GM23248 (cell line): ENCODE measurements at regions not wholly inside any gene's neighbourhood (a gene's known extent, or its start where the extent isn't known, plus 50 kb on each side); places are given as distances from the start of the nearest gene placed in this dataset.
A peak's percentile ranks its signal among the peaks of the same experiment; 100 is the strongest.
"Not testable (repeated sequence)": the region's sequence is repeated elsewhere in the genome, so short reads cannot be mapped to it uniquely, and the experiment has no call there.

Experiments used
- DNase-seq: peaks from one replicate; pipeline ENCODE4 v3.0.0-alpha.2; 2015
- H2AFZ ChIP-seq: fragments of 200-600 bp; sonication (generic); 2 replicates; pipeline ENCODE4 v1.6.1; 2016; ENCODE audit warnings: antibody characterized with exemption
- H3F3A ChIP-seq: fragments of 200-600 bp; sonication (generic); 2 replicates; pipeline ENCODE4 v1.6.1; 2016; ENCODE audit warnings: mild to moderate bottlenecking, antibody characterized with exemption, mixed run types; ENCODE audit not compliant: insufficient read depth
- H3K27ac ChIP-seq: fragments of 200-600 bp; sonication (generic); 2 replicates; pipeline ENCODE4 v1.5.1; 2016; ENCODE audit warnings: mild to moderate bottlenecking
- H3K27me3 ChIP-seq: fragments of 200-600 bp; sonication (generic); replicated peaks from 2 replicates; pipeline ENCODE4 v1.6.1; 2016; ENCODE audit warnings: mild to moderate bottlenecking; ENCODE audit not compliant: insufficient read depth
- H3K36me3 ChIP-seq: fragments of 200-600 bp; sonication (generic); 2 replicates; pipeline ENCODE4 v1.6.1; 2016; ENCODE audit warnings: low read depth, mild to moderate bottlenecking
- H3K4me1 ChIP-seq: fragments of 200-600 bp; sonication (generic); 2 replicates; pipeline ENCODE4 v1.6.1; 2016; ENCODE audit warnings: mild to moderate bottlenecking; ENCODE audit not compliant: insufficient read depth
- H3K4me2 ChIP-seq: fragments of 200-600 bp; sonication (generic); one replicate; pipeline ENCODE4 v1.6.1; 2016; ENCODE audit warnings: mild to moderate bottlenecking; ENCODE audit not compliant: unreplicated experiment
- H3K4me3 ChIP-seq: fragments of 200-600 bp; sonication (generic); 2 replicates; pipeline ENCODE4 v1.5.1; 2016; ENCODE audit warnings: mild to moderate bottlenecking
- H3K79me2 ChIP-seq: fragments of 200-600 bp; sonication (generic); 2 replicates; pipeline ENCODE4 v1.6.1; 2016; ENCODE audit warnings: mild to moderate bottlenecking; ENCODE audit not compliant: insufficient read depth
- H3K9ac ChIP-seq: fragments of 200-600 bp; sonication (generic); 2 replicates; pipeline ENCODE4 v1.6.1; 2016; ENCODE audit warnings: mild to moderate bottlenecking
- H3K9me2 ChIP-seq: fragments of 200-600 bp; sonication (generic); 2 replicates; pipeline ENCODE4 v1.6.1; 2016; ENCODE audit warnings: mixed run types, mild to moderate bottlenecking, moderate library complexity; ENCODE audit not compliant: insufficient read depth
- H3K9me3 ChIP-seq: fragments of 200-600 bp; sonication (generic); one replicate; pipeline ENCODE4 v1.6.1; 2017; ENCODE audit warnings: low read depth
- H4K20me1 ChIP-seq: fragments of 200-600 bp; sonication (generic); 2 replicates; pipeline ENCODE4 v1.6.0; 2016; ENCODE audit not compliant: insufficient read depth
- EZH2 ChIP-seq: fragments of 200-600 bp; sonication (generic); IDR thresholded peaks from 2 replicates; pipeline ENCODE4 v1.6.1; 2018; ENCODE audit warnings: antibody characterized with exemption, mild to moderate bottlenecking; ENCODE audit not compliant: insufficient read depth, poor library complexity, severe bottlenecking
- EZH2phosphoT487 ChIP-seq: fragments of 200-600 bp; sonication (generic); IDR thresholded peaks from 2 replicates; pipeline ENCODE4 v1.6.1; 2018; ENCODE audit warnings: antibody characterized with exemption, moderate library complexity, mild to moderate bottlenecking, low read depth; ENCODE audit not compliant: insufficient read depth
- WGBS, 2 experiments: methylation state at CpG; one replicate each; pipeline ENCODE4 v1.1.6; 2015 to 2017; ENCODE audit warnings: low lambda C conversion rate in 2 of 2, low coverage in 1 of 2; ENCODE audit errors: missing lambda C conversion rate in 2 of 2; 5-methylcytosine and 5-hydroxymethylcytosine counted together
- in situ Hi-C: fragments of 300-500 bp; cut with MboI; formaldehyde crosslinking; loops from 2 replicates; pipeline ENCODE4 v1.15.0; 2020

GRCh38 chr1:214753236-214753852 is 150.3 kb downstream of the CENPF start:
- Histone ChIP-seq H3K27me3 (no peaks in the 10 kb centered on the region), H3K36me3 (no peaks in the 10 kb centered on the region), H3F3A (no peaks in the 10 kb centered on the region), H3K9me2 (no peaks in the 10 kb centered on the region), H2AFZ (no peak overlapping the region), H3K4me1 (no peaks in the 10 kb centered on the region), H3K27ac (no peak overlapping the region), H3K9me3 (no peaks in the 10 kb centered on the region), H3K9ac (no peak overlapping the region), H3K4me2 (no peak overlapping the region), H4K20me1 (no peaks in the 10 kb centered on the region), H3K4me3 (no peak overlapping the region), H3K79me2 (no peaks in the 10 kb centered on the region)
- in situ Hi-C loops = no loop called here
- TF ChIP-seq EZH2 (no peak), EZH2phosphoT487 (no peak)
- 91 to 94% methylated on average over 26 of the region's 26 CpGs for WGBS, 2 experiments
- DNase-seq = no peak

GRCh38 chr1:214761030-214761429 is 158.0 kb downstream of the CENPF start:
- in situ Hi-C loops = no loop called here
- H3K27ac ChIP-seq = no peak overlapping the region
- DNase-seq = peak; percentile 4
- H2AFZ ChIP-seq = no peak overlapping the region
- H3K9me3 ChIP-seq = peaks cover 11% of the 10 kb centered on the region
- H3K4me2 ChIP-seq = no peak overlapping the region
- H3K4me1 ChIP-seq = no peaks in the 10 kb centered on the region
- H3F3A ChIP-seq = no peaks in the 10 kb centered on the region
- H3K79me2 ChIP-seq = no peaks in the 10 kb centered on the region
- TF ChIP-seq EZH2phosphoT487 (no peak), EZH2 (no peak)
- WGBS, 2 experiments = 52 to 64% methylated on average over 1 of the region's 1 CpG
- H3K27me3 ChIP-seq = no peaks in the 10 kb centered on the region
- H3K36me3 ChIP-seq = no peaks in the 10 kb centered on the region
- no peaks in the 10 kb centered on the region for H4K20me1 ChIP-seq
- H3K4me3 ChIP-seq = no peak overlapping the region
- no peak overlapping the region for H3K9ac ChIP-seq
- no peaks in the 10 kb centered on the region for H3K9me2 ChIP-seq

DNA sequence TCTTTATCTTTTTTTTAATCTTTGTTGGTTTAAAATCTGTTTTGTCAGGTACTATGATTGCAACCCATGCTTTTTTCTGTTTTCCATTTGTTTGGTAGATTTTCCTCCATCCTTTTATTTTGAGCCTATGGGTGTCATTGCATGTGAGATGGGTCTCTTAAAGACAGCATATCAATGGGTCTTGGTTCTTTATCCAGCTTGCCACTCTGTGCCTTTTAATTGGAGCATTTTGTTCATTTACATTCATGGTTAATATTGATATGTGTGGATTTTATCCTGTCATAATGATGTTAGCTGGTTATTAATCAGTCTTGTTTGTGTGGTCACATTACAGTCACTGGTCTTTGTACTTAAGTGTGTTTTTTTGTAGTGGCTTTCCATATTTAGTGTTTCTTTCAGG is 159.9 kb downstream of the CENPF start:
- peaks cover 11% of the 10 kb centered on the region for H3K9me3 ChIP-seq
- H3K4me2 ChIP-seq = no peak overlapping the region
- DNase-seq = no peak
- no peak for TF ChIP-seq EZH2phosphoT487
- TF ChIP-seq EZH2 = no peak
- H3K9me2 ChIP-seq = no peaks in the 10 kb centered on the region
- H3K36me3 ChIP-seq = no peaks in the 10 kb centered on the region
- H2AFZ ChIP-seq = no peak overlapping the region
- no peak overlapping the region for H3K4me3 ChIP-seq
- no peaks in the 10 kb centered on the region for H3K4me1 ChIP-seq
- in situ Hi-C loops = no loop called here
- H3K27me3 ChIP-seq = no peaks in the 10 kb centered on the region
- no peaks in the 10 kb centered on the region for H4K20me1 ChIP-seq
- no peak overlapping the region for H3K27ac ChIP-seq
- H3K9ac ChIP-seq = no peak overlapping the region
- H3F3A ChIP-seq = no peaks in the 10 kb centered on the region
- H3K79me2 ChIP-seq = no peaks in the 10 kb centered on the region

- H2AFZ ChIP-seq = no peak overlapping the region
- TF ChIP-seq EZH2 = no peak
- no peak for TF ChIP-seq EZH2phosphoT487
- H3K27me3 ChIP-seq = no peaks in the 10 kb centered on the region
- H3K36me3 ChIP-seq = no peaks in the 10 kb centered on the region
- no peak overlapping the region for H3K9ac ChIP-seq
- H3K27ac ChIP-seq = no peak overlapping the region
- no peak overlapping the region for H3K4me2 ChIP-seq
- DNase-seq = no peak
- H3K4me3 ChIP-seq = no peak overlapping the region
- H4K20me1 ChIP-seq = no peaks in the 10 kb centered on the region
- H3K79me2 ChIP-seq = no peaks in the 10 kb centered on the region
- no peaks in the 10 kb centered on the region for H3K9me2 ChIP-seq
- H3K9me3 ChIP-seq = peaks cover 11% of the 10 kb centered on the region
- H3K4me1 ChIP-seq = no peaks in the 10 kb centered on the region
- H3F3A ChIP-seq = no peaks in the 10 kb centered on the region
- in situ Hi-C loops = no loop called here
- WGBS, 2 experiments = 30 to 44% methylated on average over 1 of the region's 1 CpG
These were observed 161.5 kb downstream of the CENPF start for GRCh38 chr1:214764502-214764901.

GRCh38 chr1:214767221-214767620 is 164.2 kb downstream of the CENPF start:
- no peaks in the 10 kb centered on the region for H3K79me2 ChIP-seq
- no peak overlapping the region for H3K9ac ChIP-seq
- in situ Hi-C loops = no loop called here
- H3K27me3 ChIP-seq = no peaks in the 10 kb centered on the region
- no peaks in the 10 kb centered on the region for H3K36me3 ChIP-seq
- no peak overlapping the region for H3K4me2 ChIP-seq
- H4K20me1 ChIP-seq = no peaks in the 10 kb centered on the region
- no peaks in the 10 kb centered on the region for H3K9me2 ChIP-seq
- no peaks in the 10 kb centered on the region for H3K4me1 ChIP-seq
- DNase-seq = no peak
- H3K9me3 ChIP-seq = peaks cover 6% of the 10 kb centered on the region
- H3F3A ChIP-seq = no peaks in the 10 kb centered on the region
- H3K27ac ChIP-seq = no peak overlapping the region
- H2AFZ ChIP-seq = no peak overlapping the region
- no peak overlapping the region for H3K4me3 ChIP-seq
- TF ChIP-seq EZH2 (no peak), EZH2phosphoT487 (no peak)

GRCh38 chr1:214769666-214770065 is 166.7 kb downstream of the CENPF start:
- H3K4me1 ChIP-seq, H3K79me2 ChIP-seq, H3K4me3 ChIP-seq, DNase-seq, in situ Hi-C loops, H3K36me3 ChIP-seq, H3F3A ChIP-seq, H4K20me1 ChIP-seq, H3K9me2 ChIP-seq, H3K27ac ChIP-seq, H3K9ac ChIP-seq, H3K27me3 ChIP-seq, H3K9me3 ChIP-seq, H2AFZ ChIP-seq, H3K4me2 ChIP-seq: not testable (repeated sequence)
